ENCODE measurements at regions not wholly inside any gene's neighbourhood (a gene's known extent, or its start where the extent isn't known, plus 50 kb on each side); places are given as distances from the start of the nearest gene placed in this dataset.

GRCh38 chr13:37313372-37313771 lies 207.9 kb upstream of the CSNK1A1L start:
- TF ChIP-seq MTA3 (CRISPR knock-in tag; IDR thresholded peaks at IDR 0.05) (no peak), CTCF (CRISPR knock-in tag; IDR thresholded peaks at IDR 0.05) (no peak), MXD1 (CRISPR knock-in tag; IDR thresholded peaks at IDR 0.05) (no peak), BCL3 (CRISPR knock-in tag; IDR thresholded peaks at IDR 0.05) (no peak), ATF1 (CRISPR knock-in tag; IDR thresholded peaks at IDR 0.05) (no peak), ONECUT2 (CRISPR knock-in tag; IDR thresholded peaks at IDR 0.05) (no peak), ZSCAN12 (CRISPR knock-in tag; IDR thresholded peaks at IDR 0.05) (no peak), NCOA5 (CRISPR knock-in tag; IDR thresholded peaks at IDR 0.05) (no peak), ISX (CRISPR knock-in tag; conservative IDR thresholded peaks at IDR 0.05) (no peak), PATZ1 (CRISPR knock-in tag; IDR thresholded peaks at IDR 0.05) (no peak), ZBTB20 (CRISPR knock-in tag; IDR thresholded peaks at IDR 0.05; ENCODE audit: borderline replicate concordance, low read depth) (no peak), SP1 (IDR thresholded peaks at IDR 0.05) (no peak), SP1 (CRISPR knock-in tag; IDR thresholded peaks at IDR 0.05) (no peak), TMF1 (CRISPR knock-in tag; IDR thresholded peaks at IDR 0.05; ENCODE audit: low read depth) (no peak)

Measured in HepG2 (cell line).